Mucosa of rectum (tissue), 2 donors: ENCODE measurements at regions not wholly inside any gene's neighbourhood (a gene's known extent, or its start where the extent isn't known, plus 50 kb on each side); places are given as distances from the start of the nearest gene placed in this dataset.

Experiments
- H3K27ac ChIP-seq, 2 donors: one replicate each; pipeline ENCODE4 v1.7.0; 2013; ENCODE audit warnings: inconsistent platforms in 2 of 2, low read depth in 2 of 2, low read length in 2 of 2
- H3K27me3 ChIP-seq, 2 donors: one replicate each; pipeline ENCODE4 v1.7.0; 2013; ENCODE audit warnings: low read length in 2 of 2; ENCODE audit not compliant: control insufficient read depth in 2 of 2, insufficient read depth in 2 of 2
- H3K36me3 ChIP-seq, 2 donors: one replicate each; pipeline ENCODE4 v1.7.0; 2013; ENCODE audit warnings: low read length in 2 of 2; ENCODE audit not compliant: control insufficient read depth in 2 of 2, insufficient read depth in 2 of 2
- H3K4me1 ChIP-seq, 2 donors: one replicate each; pipeline ENCODE4 v1.7.0; 2013; ENCODE audit warnings: low read length in 2 of 2, mild to moderate bottlenecking in 1 of 2; ENCODE audit not compliant: control insufficient read depth in 2 of 2, insufficient read depth in 2 of 2
- H3K4me3 ChIP-seq, 2 donors: one replicate each; pipeline ENCODE4 v1.7.0; 2013; ENCODE audit warnings: low read length in 2 of 2
- H3K9ac ChIP-seq, 2 donors: one replicate each; pipeline ENCODE4 v1.7.0; 2013; ENCODE audit warnings: low read length in 2 of 2, low read depth in 1 of 2, mild to moderate bottlenecking in 1 of 2
- H3K9me3 ChIP-seq, 2 donors: one replicate each; pipeline ENCODE4 v1.7.0; 2013; ENCODE audit warnings: low read length in 2 of 2; ENCODE audit not compliant: control insufficient read depth in 2 of 2
- donor health status: healthy.
- donor health status: Normal muscosa, but diverticular disease.

- Histone ChIP-seq H3K4me3 (no peak overlapping the region), H3K9ac (no peak overlapping the region), H3K4me1 (no peaks in the 10 kb centered on the region), H3K27ac (no peak overlapping the region), H3K9me3 (peaks cover 0 to 5% of the 10 kb centered on the region in 2 donors), H3K27me3 (no peaks in the 10 kb centered on the region), H3K36me3 (no peaks in the 10 kb centered on the region)
Observed at GRCh38 chr18:78894033-78894305, 85.6 kb upstream of the SALL3 start.

- Histone ChIP-seq H3K27me3 (no peaks in the 10 kb centered on the region), H3K9ac (no peak overlapping the region), H3K4me3 (no peak overlapping the region), H3K27ac (no peak overlapping the region), H3K36me3 (no peaks in the 10 kb centered on the region), H3K4me1 (no peaks in the 10 kb centered on the region), H3K9me3 (no peaks in the 10 kb centered on the region)
Observed at GRCh38 chr18:78895207-78896001, 84.2 kb upstream of the SALL3 start.

GRCh38 chr18:78896111-78896905, 83.3 kb upstream of the SALL3 start:
- H3K4me3 ChIP-seq: no peak overlapping the region
- H3K4me1 ChIP-seq: no peaks in the 10 kb centered on the region
- no peaks in the 10 kb centered on the region for H3K9me3 ChIP-seq
- no peaks in the 10 kb centered on the region for H3K36me3 ChIP-seq
- no peak overlapping the region for H3K27ac ChIP-seq
- H3K27me3 ChIP-seq: no peaks in the 10 kb centered on the region
- no peak overlapping the region for H3K9ac ChIP-seq

- Histone ChIP-seq H3K27me3 (no peaks in the 10 kb centered on the region), H3K36me3 (no peaks in the 10 kb centered on the region), H3K9me3 (no peaks in the 10 kb centered on the region), H3K9ac (no peak overlapping the region), H3K27ac (no peak overlapping the region), H3K4me1 (no peaks in the 10 kb centered on the region), H3K4me3 (no peak overlapping the region)
Observed at GRCh38 chr18:78898066-78898465, 81.6 kb upstream of the SALL3 start.

- no peaks in the 10 kb centered on the region for H3K36me3 ChIP-seq
- H3K9ac ChIP-seq: no peak overlapping the region
- H3K9me3 ChIP-seq: no peaks in the 10 kb centered on the region
- H3K4me3 ChIP-seq: no peak overlapping the region
- no peaks in the 10 kb centered on the region for H3K4me1 ChIP-seq
- no peaks in the 10 kb centered on the region for H3K27me3 ChIP-seq
- no peak overlapping the region for H3K27ac ChIP-seq
Observed at GRCh38 chr18:78898635-78899034, 81.0 kb upstream of the SALL3 start.

- Histone ChIP-seq H3K4me1 (no peaks in the 10 kb centered on the region), H3K27me3 (no peaks in the 10 kb centered on the region), H3K4me3 (no peak overlapping the region), H3K9me3 (no peaks in the 10 kb centered on the region), H3K27ac (no peak overlapping the region), H3K9ac (no peak overlapping the region), H3K36me3 (no peaks in the 10 kb centered on the region)
Observed at GRCh38 chr18:78899241-78899640, 80.4 kb upstream of the SALL3 start.

- no peak overlapping the region for H3K27ac ChIP-seq
- H3K36me3 ChIP-seq: no peaks in the 10 kb centered on the region
- no peak overlapping the region for H3K4me3 ChIP-seq
- no peaks in the 10 kb centered on the region for H3K9me3 ChIP-seq
- H3K27me3 ChIP-seq: no peaks in the 10 kb centered on the region
- no peaks in the 10 kb centered on the region for H3K4me1 ChIP-seq
- no peak overlapping the region for H3K9ac ChIP-seq
Observed at GRCh38 chr18:78900938-78901909, 78.4 kb upstream of the SALL3 start.

- Histone ChIP-seq H3K4me3 (no peak overlapping the region), H3K36me3 (no peaks in the 10 kb centered on the region), H3K9me3 (no peaks in the 10 kb centered on the region), H3K4me1 (no peaks in the 10 kb centered on the region), H3K27ac (no peak overlapping the region), H3K27me3 (no peaks in the 10 kb centered on the region), H3K9ac (no peak overlapping the region)
Observed at GRCh38 chr18:78901923-78902794, 77.5 kb upstream of the SALL3 start.

GRCh38 chr18:78902795-78903435, 76.7 kb upstream of the SALL3 start:
- Histone ChIP-seq H3K27me3 (no peaks in the 10 kb centered on the region), H3K4me1 (no peaks in the 10 kb centered on the region), H3K9me3 (no peaks in the 10 kb centered on the region), H3K36me3 (no peaks in the 10 kb centered on the region), H3K27ac (no peak overlapping the region), H3K9ac (no peak overlapping the region), H3K4me3 (no peak overlapping the region)
